Parathyroid adenoma (tissue), 2 donors: ENCODE measurements at regions not wholly inside any gene's neighbourhood (a gene's known extent, or its start where the extent isn't known, plus 50 kb on each side); places are given as distances from the start of the nearest gene placed in this dataset.
"Not testable (repeated sequence)": the region's sequence is repeated elsewhere in the genome, so short reads cannot be mapped to it uniquely, and the experiment has no call there.

Experiments
- H2AFZ ChIP-seq: fragments of 300-600 bp; sonication (generic); one replicate; pipeline ENCODE4 v1.7.0; 2017; ENCODE audit warnings: antibody characterized with exemption, mild to moderate bottlenecking
- H3K27ac ChIP-seq: fragments of 300-600 bp; sonication (generic); one replicate; pipeline ENCODE4 v1.7.0; 2017
- H3K27me3 ChIP-seq: fragments of 300-600 bp; sonication (generic); one replicate; pipeline ENCODE4 v1.7.0; 2017; ENCODE audit warnings: low read length; ENCODE audit not compliant: control insufficient read depth, insufficient read depth
- H3K36me3 ChIP-seq: fragments of 300-600 bp; sonication (generic); one replicate; pipeline ENCODE4 v1.7.0; 2017; ENCODE audit warnings: low read length; ENCODE audit not compliant: control insufficient read depth, insufficient read depth
- H3K4me1 ChIP-seq: fragments of 300-600 bp; sonication (generic); one replicate; pipeline ENCODE4 v1.7.0; 2017; ENCODE audit warnings: control low read depth
- H3K4me2 ChIP-seq: fragments of 300-600 bp; sonication (generic); one replicate; pipeline ENCODE4 v1.7.0; 2017; ENCODE audit warnings: low read length
- H3K4me3 ChIP-seq: fragments of 300-600 bp; sonication (generic); one replicate; pipeline ENCODE4 v1.7.0; 2017; ENCODE audit warnings: low read depth, low read length
- H3K79me2 ChIP-seq: fragments of 300-600 bp; sonication (generic); one replicate; pipeline ENCODE4 v1.7.0; 2017; ENCODE audit warnings: control low read depth
- H3K9ac ChIP-seq: fragments of 300-600 bp; sonication (generic); one replicate; pipeline ENCODE4 v1.7.0; 2017; ENCODE audit warnings: mild to moderate bottlenecking
- H3K9me3 ChIP-seq: fragments of 300-600 bp; sonication (generic); one replicate; pipeline ENCODE4 v1.7.0; 2017; ENCODE audit warnings: low read length; ENCODE audit not compliant: control insufficient read depth
- TF ChIP-seq, protein P1 (sequence below): fragments of 300-600 bp; sonication (generic); IDR thresholded peaks from one replicate; pipeline ENCODE4 v1.7.0; 2017; ENCODE audit warnings: antibody characterized with exemption, mild to moderate bottlenecking
- donor health status: primary hyperparathyroidism.

DNA sequence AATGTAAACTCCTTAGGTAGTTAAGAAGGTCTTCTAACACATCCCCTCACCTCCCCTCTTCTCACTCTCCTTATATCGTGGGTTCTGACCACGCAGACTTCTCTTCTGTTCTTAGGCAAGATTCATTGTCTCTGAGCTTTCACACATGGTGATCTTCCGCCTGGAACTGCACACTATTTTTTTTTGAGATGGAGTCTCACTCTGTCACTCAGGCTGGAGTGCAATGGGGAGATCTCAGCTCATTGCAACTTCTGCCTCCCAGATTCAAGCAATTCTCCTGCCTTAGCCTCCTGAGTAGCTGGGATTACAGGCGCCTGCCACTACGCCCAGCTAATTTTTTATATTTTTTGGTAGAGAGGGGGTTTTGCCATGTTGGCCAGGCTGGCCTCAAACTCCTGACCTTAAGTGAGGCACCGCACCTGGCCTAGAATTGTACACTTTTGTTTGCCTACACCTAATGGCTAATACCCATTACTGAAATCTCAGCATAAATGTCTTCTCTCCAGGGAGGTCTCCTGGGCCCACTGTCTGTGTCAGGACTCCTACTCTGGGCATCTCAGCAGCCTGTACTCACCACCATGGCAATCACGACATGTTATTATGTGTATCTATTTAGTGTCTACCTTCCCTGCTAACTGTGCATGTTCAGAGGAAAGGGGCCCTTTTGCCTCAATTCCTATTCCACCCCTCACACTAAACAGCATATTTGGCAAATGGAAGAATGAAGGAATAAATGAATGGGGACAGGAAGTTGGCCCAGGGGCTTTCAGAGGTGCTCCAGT lies 646.3 kb upstream of the DPP6 start:
- no peaks in the 10 kb centered on the region for H3K27me3 ChIP-seq
- no peak overlapping the region for H2AFZ ChIP-seq
- H3K9me3 ChIP-seq: no peaks in the 10 kb centered on the region
- no peak overlapping the region for H3K27ac ChIP-seq
- no peak overlapping the region for H3K4me2 ChIP-seq
- H3K9ac ChIP-seq: no peak overlapping the region
- H3K36me3 ChIP-seq: no peaks in the 10 kb centered on the region
- H3K79me2 ChIP-seq: no peaks in the 10 kb centered on the region
- H3K4me1 ChIP-seq: no peaks in the 10 kb centered on the region
- TF ChIP-seq, protein P1, sequence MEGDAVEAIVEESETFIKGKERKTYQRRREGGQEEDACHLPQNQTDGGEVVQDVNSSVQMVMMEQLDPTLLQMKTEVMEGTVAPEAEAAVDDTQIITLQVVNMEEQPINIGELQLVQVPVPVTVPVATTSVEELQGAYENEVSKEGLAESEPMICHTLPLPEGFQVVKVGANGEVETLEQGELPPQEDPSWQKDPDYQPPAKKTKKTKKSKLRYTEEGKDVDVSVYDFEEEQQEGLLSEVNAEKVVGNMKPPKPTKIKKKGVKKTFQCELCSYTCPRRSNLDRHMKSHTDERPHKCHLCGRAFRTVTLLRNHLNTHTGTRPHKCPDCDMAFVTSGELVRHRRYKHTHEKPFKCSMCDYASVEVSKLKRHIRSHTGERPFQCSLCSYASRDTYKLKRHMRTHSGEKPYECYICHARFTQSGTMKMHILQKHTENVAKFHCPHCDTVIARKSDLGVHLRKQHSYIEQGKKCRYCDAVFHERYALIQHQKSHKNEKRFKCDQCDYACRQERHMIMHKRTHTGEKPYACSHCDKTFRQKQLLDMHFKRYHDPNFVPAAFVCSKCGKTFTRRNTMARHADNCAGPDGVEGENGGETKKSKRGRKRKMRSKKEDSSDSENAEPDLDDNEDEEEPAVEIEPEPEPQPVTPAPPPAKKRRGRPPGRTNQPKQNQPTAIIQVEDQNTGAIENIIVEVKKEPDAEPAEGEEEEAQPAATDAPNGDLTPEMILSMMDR: no peak
- no peak overlapping the region for H3K4me3 ChIP-seq

GRCh38 chr7:153406486-153406872 lies 645.7 kb upstream of the DPP6 start:
- Histone ChIP-seq H2AFZ (no peak overlapping the region), H3K9ac (no peak overlapping the region), H3K4me3 (no peak overlapping the region), H3K4me1 (no peaks in the 10 kb centered on the region), H3K4me2 (no peak overlapping the region), H3K27ac (no peak overlapping the region), H3K27me3 (no peaks in the 10 kb centered on the region), H3K9me3 (no peaks in the 10 kb centered on the region), H3K36me3 (no peaks in the 10 kb centered on the region), H3K79me2 (no peaks in the 10 kb centered on the region)
- TF ChIP-seq, protein P1: no peak

DNA sequence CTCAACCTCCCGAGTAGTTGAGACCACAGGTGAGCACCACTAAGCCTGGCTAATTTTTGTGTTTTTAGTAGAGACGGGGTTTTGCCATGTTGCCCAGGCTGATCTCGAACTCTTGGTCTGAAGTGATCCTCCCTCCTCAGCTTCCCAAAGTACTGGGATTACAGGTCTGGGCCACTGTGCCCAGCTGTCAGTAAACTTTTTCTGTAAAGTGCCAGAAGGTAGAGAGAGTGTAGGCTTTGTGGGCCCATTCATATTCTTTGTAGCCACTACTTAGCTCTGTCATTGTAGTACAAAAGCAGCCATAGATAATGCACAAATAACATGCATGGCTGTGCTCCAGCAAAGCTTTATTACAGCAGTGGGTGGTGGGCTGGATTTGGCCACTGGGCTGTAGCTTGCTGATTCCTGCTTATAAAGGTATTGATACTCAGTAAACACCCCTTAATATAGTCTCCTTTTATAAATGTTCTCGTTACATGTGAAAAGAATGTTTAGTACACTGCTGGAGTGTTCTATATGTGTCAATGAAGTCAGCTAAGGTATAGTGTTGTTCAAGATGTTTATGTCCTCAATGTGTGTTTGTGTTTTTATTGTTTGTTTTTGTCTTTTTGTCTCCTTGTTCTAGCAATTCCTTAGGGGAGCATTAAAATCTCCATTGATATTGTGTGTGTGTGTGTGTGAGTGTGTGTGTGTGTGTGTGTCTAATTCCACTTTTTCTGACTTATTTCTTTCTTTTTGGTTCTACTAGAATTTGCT lies 644.7 kb upstream of the DPP6 start:
- TF ChIP-seq, protein P1: no peak
- Histone ChIP-seq H3K4me2 (no peak overlapping the region), H3K4me3 (no peak overlapping the region), H3K27ac (no peak overlapping the region), H3K36me3 (no peaks in the 10 kb centered on the region), H3K27me3 (no peaks in the 10 kb centered on the region), H2AFZ (no peak overlapping the region), H3K9me3 (no peaks in the 10 kb centered on the region), H3K9ac (no peak overlapping the region), H3K4me1 (no peaks in the 10 kb centered on the region), H3K79me2 (no peaks in the 10 kb centered on the region)

DNA sequence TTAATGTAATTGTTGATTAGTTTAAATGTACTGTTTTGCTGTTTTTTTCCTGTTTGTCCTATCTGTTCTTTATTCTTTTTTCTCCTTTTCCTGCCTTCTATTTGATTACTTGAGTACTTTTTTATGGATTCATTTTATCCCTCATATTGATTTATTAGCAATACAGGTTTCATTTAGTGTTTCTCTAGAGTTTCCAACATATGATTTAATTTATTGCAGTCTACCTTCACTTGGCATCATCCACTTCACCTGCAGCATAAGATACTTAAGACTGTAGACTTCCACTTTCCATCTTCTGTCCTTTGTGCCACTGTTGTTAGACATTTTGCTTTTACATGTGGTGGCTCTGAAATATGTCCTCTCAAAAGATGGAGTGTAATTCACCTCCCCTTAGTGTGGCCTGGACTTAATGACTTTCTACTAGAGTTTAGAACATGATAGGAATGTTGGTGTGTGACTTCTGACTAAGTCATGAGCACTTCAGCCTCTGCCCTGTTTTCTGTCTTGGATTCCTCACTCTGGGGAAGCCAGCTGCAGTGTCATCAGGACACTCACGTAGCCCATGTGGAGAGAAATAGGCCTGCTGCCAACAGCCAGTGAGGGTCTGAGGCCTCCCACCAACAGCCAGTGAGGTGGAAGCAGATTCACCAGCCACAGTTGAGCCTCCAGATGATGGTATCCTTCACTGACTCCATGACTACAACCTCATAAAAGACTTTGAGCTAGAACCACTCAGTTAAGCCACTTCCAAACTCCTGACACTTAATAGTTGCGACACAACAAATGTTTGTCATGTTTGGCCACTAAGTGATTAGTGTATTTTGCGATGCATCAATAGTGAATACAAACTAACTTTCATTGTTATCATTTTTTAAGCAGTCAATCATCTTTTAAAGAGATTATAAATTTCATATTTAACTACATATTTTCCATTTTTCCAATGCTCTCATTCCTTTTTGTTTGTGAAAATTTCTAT lies 643.5 kb upstream of the DPP6 start:
- TF ChIP-seq, protein P1: no peak
- Histone ChIP-seq H3K27me3 (no peaks in the 10 kb centered on the region), H3K4me1 (no peaks in the 10 kb centered on the region), H3K9me3 (no peaks in the 10 kb centered on the region), H3K4me3 (no peak overlapping the region), H3K36me3 (no peaks in the 10 kb centered on the region), H3K27ac (no peak overlapping the region), H3K9ac (no peak overlapping the region), H2AFZ (no peak overlapping the region), H3K79me2 (no peaks in the 10 kb centered on the region), H3K4me2 (no peak overlapping the region)

DNA sequence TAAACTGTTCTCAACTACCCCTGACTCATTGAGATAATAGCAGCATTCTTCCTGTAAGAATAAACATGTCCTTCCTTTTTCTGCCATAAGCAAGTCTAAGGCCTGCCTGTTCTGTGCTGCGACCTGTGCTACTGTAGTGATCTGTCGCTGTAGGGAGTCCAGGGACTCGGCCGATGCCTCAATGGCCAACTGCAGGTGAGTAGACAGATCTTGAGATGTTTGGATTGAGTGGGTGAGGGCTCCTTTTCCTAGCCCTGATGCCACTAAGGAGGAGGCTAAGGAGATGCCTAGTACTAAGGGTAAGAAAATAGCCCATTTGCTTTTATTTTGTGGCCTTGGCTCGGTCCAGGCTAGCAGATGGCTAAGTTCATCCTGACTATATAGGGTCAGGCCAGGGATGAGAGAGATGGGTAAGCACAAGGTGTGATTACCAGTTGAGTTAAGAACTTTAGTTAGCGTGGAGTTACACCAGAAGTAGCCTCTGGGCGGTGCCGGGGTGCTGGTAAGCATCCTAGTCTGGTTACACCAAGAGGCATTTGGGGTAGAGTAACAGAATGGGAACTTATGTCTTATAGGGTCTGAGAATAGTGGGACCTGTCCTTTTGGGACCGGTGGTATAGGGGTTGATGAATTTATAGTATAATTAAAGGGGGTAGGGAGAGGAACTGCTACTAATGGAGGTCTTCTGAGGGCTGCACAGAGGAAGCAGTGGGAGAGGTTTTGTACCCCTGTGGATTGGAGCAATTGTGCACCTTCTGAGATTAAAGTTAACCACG lies 642.4 kb upstream of the DPP6 start:
- not testable (repeated sequence) for H3K36me3 ChIP-seq, H3K9ac ChIP-seq, H3K4me3 ChIP-seq, H3K4me1 ChIP-seq, H3K27ac ChIP-seq, H3K79me2 ChIP-seq, H2AFZ ChIP-seq, H3K4me2 ChIP-seq, H3K27me3 ChIP-seq, H3K9me3 ChIP-seq

DNA sequence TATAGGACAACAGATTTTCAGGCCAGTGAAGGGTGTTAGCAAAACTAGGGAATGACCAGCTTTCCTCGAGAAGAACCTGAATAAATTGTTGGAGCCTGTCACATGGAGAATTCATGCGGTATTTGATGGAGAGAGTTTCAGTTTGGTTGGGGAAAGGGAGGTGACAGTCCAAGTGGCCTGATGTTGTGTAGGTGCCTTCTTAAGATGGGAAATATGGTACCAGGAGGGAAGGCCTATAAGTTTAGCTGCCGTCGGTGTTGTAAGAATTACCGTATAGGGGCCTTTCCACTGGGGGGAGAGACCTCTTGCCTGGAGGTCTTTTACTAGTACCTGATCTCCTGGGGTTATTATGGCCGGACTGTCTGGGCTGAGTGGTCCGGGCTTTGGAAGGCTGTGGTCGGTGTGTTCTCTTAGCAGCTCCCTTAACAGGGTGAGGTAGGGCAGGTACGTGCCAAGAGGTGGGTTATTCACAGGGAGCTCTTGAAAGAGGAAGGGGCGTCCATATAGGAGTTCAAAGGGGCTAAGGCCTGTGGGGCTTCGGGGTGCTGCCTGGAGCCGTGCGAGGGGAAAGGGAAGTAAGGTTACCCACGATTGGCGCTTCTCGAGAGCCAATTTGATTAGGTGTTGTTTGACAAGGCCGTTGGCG lies 641.1 kb upstream of the DPP6 start:
- H3K9ac ChIP-seq, H3K36me3 ChIP-seq, H3K27ac ChIP-seq, H3K4me2 ChIP-seq, H3K79me2 ChIP-seq, H3K4me3 ChIP-seq, H3K9me3 ChIP-seq, H3K27me3 ChIP-seq, H2AFZ ChIP-seq, H3K4me1 ChIP-seq: not testable (repeated sequence)
